A673 (cell line): ENCODE measurements at regions not wholly inside any gene's neighbourhood (a gene's known extent, or its start where the extent isn't known, plus 50 kb on each side); places are given as distances from the start of the nearest gene placed in this dataset.

Experiments
- CTCF ChIP-seq: fragments of 300-800, 200-600 bp; sonication (generic); conservative IDR thresholded peaks from 2 replicates; pipeline ENCODE4 v1.5.1; 2017; ENCODE audit warnings: low read depth, mild to moderate bottlenecking, antibody characterized with exemption, low read length, moderate library complexity, mixed read lengths
- EZH2 ChIP-seq: fragments of 200-600 bp; sonication (generic); IDR thresholded peaks from 2 replicates; pipeline ENCODE4 v1.6.1; 2017; ENCODE audit warnings: borderline replicate concordance, low read depth, mild to moderate bottlenecking, mixed read lengths, antibody characterized with exemption, low read length; ENCODE audit not compliant: poor library complexity, severe bottlenecking

- no peak for TF ChIP-seq CTCF
- no peak for TF ChIP-seq EZH2
Measured at GRCh38 chrX:13404364-13404763, 84.5 kb upstream of the ATXN3L start.
